ENCODE measurements at regions not wholly inside any gene's neighbourhood (a gene's known extent, or its start where the extent isn't known, plus 50 kb on each side); places are given as distances from the start of the nearest gene placed in this dataset.

- Histone ChIP-seq H3K4me3 (no peak overlapping the region), H3K27ac (no peak overlapping the region), H3K4me1 (no peaks in the 10 kb centered on the region), H3K36me3 (ENCODE audit: insufficient read depth in 1 of 2, low read depth in 1 of 2) (no peaks in the 10 kb centered on the region), H3K27me3 (ENCODE audit: insufficient read depth in 3 of 3, low read length in 2 of 3) (no peaks in the 10 kb centered on the region), H3K9me3 (no peaks in the 10 kb centered on the region)
- DNase-seq (no peak), ATAC-seq (no peak)
- no peak for TF ChIP-seq CTCF (IDR thresholded peaks at IDR 0.05)
- 55 to 66% (median 61%) methylated on average over 4 of the region's 4 CpGs for WGBS, 3 donors
- intact Hi-C loops (cut with DNase I), result no loop called here
These were observed 168.1 kb downstream of the RBM26 start for GRCh38 chr13:79237981-79238380.

GRCh38 chr13:79231887-79232286 lies 174.2 kb downstream of the RBM26 start:
- H3K9me3 ChIP-seq, result no peaks in the 10 kb centered on the region
- TF ChIP-seq CTCF (IDR thresholded peaks at IDR 0.05), result no peak
- H3K4me3 ChIP-seq, result no peak overlapping the region
- H3K27me3 ChIP-seq (ENCODE audit: insufficient read depth in 3 of 3, low read length in 2 of 3), result no peaks in the 10 kb centered on the region
- 83 to 93% (median 85%) methylated on average over 2 of the region's 2 CpGs for WGBS, 3 donors
- intact Hi-C loops (cut with DNase I), result no loop called here
- H3K36me3 ChIP-seq (ENCODE audit: insufficient read depth in 1 of 2, low read depth in 1 of 2), result no peaks in the 10 kb centered on the region
- H3K4me1 ChIP-seq, result no peaks in the 10 kb centered on the region
- DNase-seq (no peak), ATAC-seq (no peak)
- no peak overlapping the region for H3K27ac ChIP-seq

GRCh38 chr13:79229761-79230160 lies 176.3 kb downstream of the RBM26 start:
- no peak overlapping the region for H3K4me3 ChIP-seq
- H3K9me3 ChIP-seq, result no peaks in the 10 kb centered on the region
- TF ChIP-seq CTCF (IDR thresholded peaks at IDR 0.05), result no peak
- H3K4me1 ChIP-seq, result no peaks in the 10 kb centered on the region
- H3K27ac ChIP-seq, result no peak overlapping the region
- no peaks in the 10 kb centered on the region for H3K36me3 ChIP-seq (ENCODE audit: insufficient read depth in 1 of 2, low read depth in 1 of 2)
- intact Hi-C loops (cut with DNase I), result no loop called here
- H3K27me3 ChIP-seq (ENCODE audit: insufficient read depth in 3 of 3, low read length in 2 of 3), result no peaks in the 10 kb centered on the region
- DNase-seq (no peak), ATAC-seq (no peak)
- WGBS, 3 donors, result 59 to 73% (median 66%) methylated on average over 4 of the region's 4 CpGs

- DNase-seq, result no peak
- no peak for ATAC-seq
- Histone ChIP-seq H3K27ac (no peak overlapping the region), H3K4me1 (no peaks in the 10 kb centered on the region), H3K27me3 (ENCODE audit: insufficient read depth in 3 of 3, low read length in 2 of 3) (no peaks in the 10 kb centered on the region), H3K36me3 (ENCODE audit: insufficient read depth in 1 of 2, low read depth in 1 of 2) (no peaks in the 10 kb centered on the region), H3K9me3 (no peaks in the 10 kb centered on the region), H3K4me3 (no peak overlapping the region)
- TF ChIP-seq CTCF (IDR thresholded peaks at IDR 0.05), result no peak
- 84 to 90% (median 87%) methylated on average over 5 of the region's 5 CpGs for WGBS, 3 donors
- intact Hi-C loops (cut with DNase I), result no loop called here
These were observed 177.1 kb downstream of the RBM26 start for GRCh38 chr13:79228972-79229371.

- Histone ChIP-seq H3K4me1 (no peaks in the 10 kb centered on the region), H3K36me3 (ENCODE audit: insufficient read depth in 1 of 2, low read depth in 1 of 2) (no peaks in the 10 kb centered on the region), H3K27me3 (ENCODE audit: insufficient read depth in 3 of 3, low read length in 2 of 3) (no peaks in the 10 kb centered on the region), H3K4me3 (no peak overlapping the region), H3K27ac (no peak overlapping the region), H3K9me3 (no peaks in the 10 kb centered on the region)
- 44 to 52% (median 44%) methylated on average over 2 of the region's 2 CpGs for WGBS, 3 donors
- DNase-seq, result no peak
- no peak for TF ChIP-seq CTCF (IDR thresholded peaks at IDR 0.05)
- ATAC-seq, result no peak
- intact Hi-C loops (cut with DNase I), result no loop called here
These were observed 178.6 kb downstream of the RBM26 start for GRCh38 chr13:79227418-79227817.
